OCI-LY7 (cell line): ENCODE measurements at regions not wholly inside any gene's neighbourhood (a gene's known extent, or its start where the extent isn't known, plus 50 kb on each side); places are given as distances from the start of the nearest gene placed in this dataset. TPM values are rescaled to one million over a fixed set of nuclear protein-coding genes. Genes with fewer than 3 reads are reported as not detected.

Experiments used
- BruUV-seq: library from RNA; stranded (reverse); fragments of 400-500 nt; replicated peaks from 2 replicates; lab custom pipeline; 2021; lab: Mats Ljungman, UMichigan
- CTCF ChIA-PET: fragments of 300-600 bp; sonication (Branson Sonifier 250); formaldehyde crosslinking; loops from one replicate; lab custom pipeline; 2022; ENCODE audit warnings: antibody characterized with exemption; ENCODE audit not compliant: unreplicated experiment; lab: Charles Lee
- POLR2A ChIA-PET: fragments of 300-600 bp; sonication (Branson Sonifier 250); formaldehyde crosslinking; loops from one replicate; lab custom pipeline; 2022; ENCODE audit warnings: antibody characterized with exemption; lab: Charles Lee
- DNase-seq: peaks from one replicate; pipeline ENCODE4 v3.0.0-alpha.2; 2015; ENCODE audit warnings: low spot score
- H2AFZ ChIP-seq: fragments of 200-600 bp; sonication (generic), shearing (Covaris generic); 2 replicates; pipeline ENCODE4 v1.6.1; 2014; ENCODE audit warnings: mild to moderate bottlenecking, antibody characterized with exemption, low read length, moderate library complexity
- H3K27ac ChIP-seq: fragments of 200-600 bp; sonication (generic); 2 replicates; pipeline ENCODE4 v1.5.1; 2014; ENCODE audit warnings: mixed run types, low read depth, mild to moderate bottlenecking, moderate library complexity, low read length, inconsistent platforms; ENCODE audit not compliant: poor library complexity, severe bottlenecking
- H3K36me3 ChIP-seq: fragments of 200-600 bp; sonication (generic); 2 replicates; pipeline ENCODE4 v1.6.1; 2014; ENCODE audit warnings: mild to moderate bottlenecking, antibody characterized with exemption, low read length, moderate library complexity, mixed read lengths; ENCODE audit not compliant: insufficient read depth
- H3K4me1 ChIP-seq: fragments of 200-600 bp; sonication (generic); 2 replicates; pipeline ENCODE4 v1.5.1; 2014; ENCODE audit warnings: mild to moderate bottlenecking, low read length; ENCODE audit not compliant: insufficient read depth, poor library complexity, severe bottlenecking
- H3K4me2 ChIP-seq: fragments of 200-600 bp; sonication (generic); 2 replicates; pipeline ENCODE4 v1.6.1; 2014; ENCODE audit warnings: mild to moderate bottlenecking, low read length
- H3K4me3 ChIP-seq: fragments of 200-600 bp; sonication (generic); 2 replicates; pipeline ENCODE4 v1.5.1; 2014; ENCODE audit warnings: mild to moderate bottlenecking, low read depth, low read length; ENCODE audit not compliant: poor library complexity, severe bottlenecking
- H3K79me2 ChIP-seq: fragments of 200-600 bp; sonication (generic); 2 replicates; pipeline ENCODE4 v1.6.1; 2016; ENCODE audit warnings: low read depth, mild to moderate bottlenecking, low read length, moderate library complexity, mixed read lengths; ENCODE audit not compliant: insufficient read depth
- H3K9me2 ChIP-seq: fragments of 200-600 bp; sonication (generic); 2 replicates; pipeline ENCODE4 v1.6.1; 2016; ENCODE audit warnings: mild to moderate bottlenecking, low read length, mixed read lengths; ENCODE audit not compliant: insufficient read depth
- H3K9me3 ChIP-seq: fragments of 200-600 bp; sonication (generic); 2 replicates; pipeline ENCODE4 v1.6.1; 2014; ENCODE audit warnings: mild to moderate bottlenecking, mixed run types, low read length, mixed read lengths
- H4K20me1 ChIP-seq: fragments of 200-600 bp; sonication (generic); 2 replicates; pipeline ENCODE4 v1.6.1; 2014; ENCODE audit warnings: mild to moderate bottlenecking, antibody characterized with exemption, low read length, moderate library complexity, mixed read lengths; ENCODE audit not compliant: insufficient read depth
- EZH2phosphoT487 ChIP-seq: fragments of 200-600 bp; sonication (generic); IDR thresholded peaks from 2 replicates; pipeline ENCODE4 v1.6.1; 2018; ENCODE audit warnings: low read depth, borderline replicate concordance, mild to moderate bottlenecking, mixed run types, antibody characterized with exemption, low read length, moderate library complexity, mixed read lengths
- intact Hi-C: fragments of 100-400 bp; cut with micrococcal nuclease; formaldehyde crosslinking; loops from one replicate; pipeline ENCODE4 v1.10.0; 2022; ENCODE audit not compliant: unreplicated experiment
- small RNA-seq: library from RNA; depleted of rRNA; stranded (forward); fragments of <200 nt; gene quantifications from one replicate; pipeline ENCODE3, GENCODE V24; 2014
- TF ChIP-seq, protein P1 (sequence below): fragments of 200-600 bp; sonication (generic); conservative IDR thresholded peaks from 2 replicates; pipeline ENCODE4 v1.5.1; 2014; ENCODE audit warnings: mild to moderate bottlenecking, antibody characterized with exemption, low read length, moderate library complexity, mixed read lengths

- DNase-seq = no peak
- intact Hi-C loops = no loop called here
- H3K9me3 ChIP-seq = no peaks in the 10 kb centered on the region
- H3K79me2 ChIP-seq = no peaks in the 10 kb centered on the region
- POLR2A ChIA-PET = interaction anchor here (0.6 kb wide), 1 partner anchor 522 kb away, joined by 4 read pairs; no protein-coding TSS in a partner anchor
- CTCF ChIA-PET = no interaction called here
- H4K20me1 ChIP-seq = no peaks in the 10 kb centered on the region
- no peaks in the 10 kb centered on the region for H3K9me2 ChIP-seq
- H3K36me3 ChIP-seq = no peaks in the 10 kb centered on the region
- no peak overlapping the region for H3K27ac ChIP-seq
- no TSS peak for BruUV-seq
- no peak overlapping the region for H3K4me3 ChIP-seq
- H2AFZ ChIP-seq = no peak overlapping the region
- no peak overlapping the region for H3K4me2 ChIP-seq
- TF ChIP-seq, protein P1, sequence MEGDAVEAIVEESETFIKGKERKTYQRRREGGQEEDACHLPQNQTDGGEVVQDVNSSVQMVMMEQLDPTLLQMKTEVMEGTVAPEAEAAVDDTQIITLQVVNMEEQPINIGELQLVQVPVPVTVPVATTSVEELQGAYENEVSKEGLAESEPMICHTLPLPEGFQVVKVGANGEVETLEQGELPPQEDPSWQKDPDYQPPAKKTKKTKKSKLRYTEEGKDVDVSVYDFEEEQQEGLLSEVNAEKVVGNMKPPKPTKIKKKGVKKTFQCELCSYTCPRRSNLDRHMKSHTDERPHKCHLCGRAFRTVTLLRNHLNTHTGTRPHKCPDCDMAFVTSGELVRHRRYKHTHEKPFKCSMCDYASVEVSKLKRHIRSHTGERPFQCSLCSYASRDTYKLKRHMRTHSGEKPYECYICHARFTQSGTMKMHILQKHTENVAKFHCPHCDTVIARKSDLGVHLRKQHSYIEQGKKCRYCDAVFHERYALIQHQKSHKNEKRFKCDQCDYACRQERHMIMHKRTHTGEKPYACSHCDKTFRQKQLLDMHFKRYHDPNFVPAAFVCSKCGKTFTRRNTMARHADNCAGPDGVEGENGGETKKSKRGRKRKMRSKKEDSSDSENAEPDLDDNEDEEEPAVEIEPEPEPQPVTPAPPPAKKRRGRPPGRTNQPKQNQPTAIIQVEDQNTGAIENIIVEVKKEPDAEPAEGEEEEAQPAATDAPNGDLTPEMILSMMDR = no peak
- no peak for TF ChIP-seq EZH2phosphoT487
- H3K4me1 ChIP-seq = no peaks in the 10 kb centered on the region
These were observed 50.1 kb upstream of the ARID1A start for GRCh38 chr1:26645734-26646133.

Small RNA genes in the stretch of these regions (small RNA-seq; reads per million reads assigned to genes)
- not detected for gene AL627313.1
- not detected for gene RF01210
